Astrocyte (in vitro differentiated cells and primary cell): ENCODE measurements at regions not wholly inside any gene's neighbourhood (a gene's known extent, or its start where the extent isn't known, plus 50 kb on each side); places are given as distances from the start of the nearest gene placed in this dataset.

ENCODE experiments used
- DNase-seq: peaks from one replicate; pipeline ENCODE4 v3.0.0-alpha.2; 2010; ENCODE audit warnings: low read depth
- FAIRE-seq: peaks from 2 replicates; lab custom pipeline; 2011; peaks lifted over from hg19 to GRCh38; lab: Jason Lieb, UNC
- H2AFZ ChIP-seq: 2 replicates; pipeline ENCODE4 v1.6.0; 2012; ENCODE audit warnings: low read depth, low read length, inconsistent platforms
- H3K27ac ChIP-seq: 2 replicates; pipeline ENCODE4 v1.5.1; 2011; ENCODE audit warnings: low read depth, low read length, inconsistent platforms
- H3K27me3 ChIP-seq: 2 replicates; pipeline ENCODE4 v1.6.0; 2011; ENCODE audit warnings: low read length, inconsistent platforms; ENCODE audit not compliant: insufficient read depth
- H3K36me3 ChIP-seq: 2 replicates; pipeline ENCODE4 v1.5.1; 2011; ENCODE audit warnings: low read length, inconsistent platforms; ENCODE audit not compliant: insufficient read depth
- H3K4me1 ChIP-seq: 2 replicates; pipeline ENCODE4 v1.5.1; 2011; ENCODE audit warnings: low read length, inconsistent platforms; ENCODE audit not compliant: insufficient read depth
- H3K4me2 ChIP-seq: 2 replicates; pipeline ENCODE4 v1.6.0; 2012; ENCODE audit warnings: low read length, inconsistent platforms
- H3K4me3 ChIP-seq: 2 replicates; pipeline ENCODE4 v1.5.1; 2011; ENCODE audit warnings: low read depth, mild to moderate bottlenecking, low read length, inconsistent platforms; ENCODE audit not compliant: insufficient read depth
- H3K79me2 ChIP-seq: 2 replicates; pipeline ENCODE4 v1.6.0; 2012; ENCODE audit warnings: mild to moderate bottlenecking, low read length, inconsistent platforms; ENCODE audit not compliant: insufficient read depth
- H3K9ac ChIP-seq: 2 replicates; pipeline ENCODE4 v1.6.0; 2012; ENCODE audit warnings: mild to moderate bottlenecking, low read length, inconsistent platforms
- H3K9me3 ChIP-seq: 2 replicates; pipeline ENCODE4 v1.5.1; 2012; ENCODE audit warnings: low read depth, mild to moderate bottlenecking, low read length, inconsistent platforms; ENCODE audit not compliant: insufficient read depth
- H4K20me1 ChIP-seq: 2 replicates; pipeline ENCODE4 v1.6.0; 2012; ENCODE audit warnings: low read length, inconsistent platforms; ENCODE audit not compliant: insufficient read depth
- H3K27ac Mint-ChIP-seq: one replicate; pipeline ENCODE4 v1.8.0; 2021; ENCODE audit warnings: mild to moderate bottlenecking, mixed read lengths; ENCODE audit not compliant: unreplicated experiment
- H3K27me3 Mint-ChIP-seq: one replicate; pipeline ENCODE4 v1.8.0; 2021; ENCODE audit warnings: low read depth, mixed read lengths; ENCODE audit not compliant: unreplicated experiment
- H3K36me3 Mint-ChIP-seq: one replicate; pipeline ENCODE4 v1.8.0; 2021; ENCODE audit warnings: low read depth, mixed read lengths; ENCODE audit not compliant: unreplicated experiment
- H3K4me1 Mint-ChIP-seq: one replicate; pipeline ENCODE4 v1.8.0; 2021; ENCODE audit warnings: low read depth, mixed read lengths; ENCODE audit not compliant: unreplicated experiment
- H3K4me3 Mint-ChIP-seq: one replicate; pipeline ENCODE4 v1.8.0; 2021; ENCODE audit warnings: mild to moderate bottlenecking, moderate library complexity, mixed read lengths; ENCODE audit not compliant: unreplicated experiment
- H3K9me3 Mint-ChIP-seq: one replicate; pipeline ENCODE4 v1.8.0; 2021; ENCODE audit warnings: mild to moderate bottlenecking, mixed read lengths; ENCODE audit not compliant: unreplicated experiment
- EZH2 ChIP-seq: IDR thresholded peaks from 2 replicates; pipeline ENCODE4 v1.6.1; 2012; ENCODE audit warnings: mild to moderate bottlenecking, low read length, inconsistent platforms; ENCODE audit not compliant: insufficient read depth
- TF ChIP-seq, protein P1 (sequence below): IDR thresholded peaks from 2 replicates; pipeline ENCODE4 v1.5.1; 2011; ENCODE audit warnings: low read depth, mild to moderate bottlenecking, inconsistent platforms, low read length, moderate library complexity; ENCODE audit not compliant: insufficient read depth

- H3K27me3 Mint-ChIP-seq, result peaks cover 43% of the 10 kb centered on the region
- Histone ChIP-seq H3K9ac (no peak overlapping the region), H3K4me2 (no peak overlapping the region), H3K36me3 (no peaks in the 10 kb centered on the region), H3K27me3 (peaks cover 5% of the 10 kb centered on the region), H3K9me3 (peaks cover 2% of the 10 kb centered on the region), H3K27ac (no peak overlapping the region), H3K79me2 (no peaks in the 10 kb centered on the region), H2AFZ (no peak overlapping the region), H3K4me1 (no peaks in the 10 kb centered on the region), H3K4me3 (no peak overlapping the region), H4K20me1 (no peaks in the 10 kb centered on the region)
- FAIRE-seq, result no peak
- TF ChIP-seq, protein P1, sequence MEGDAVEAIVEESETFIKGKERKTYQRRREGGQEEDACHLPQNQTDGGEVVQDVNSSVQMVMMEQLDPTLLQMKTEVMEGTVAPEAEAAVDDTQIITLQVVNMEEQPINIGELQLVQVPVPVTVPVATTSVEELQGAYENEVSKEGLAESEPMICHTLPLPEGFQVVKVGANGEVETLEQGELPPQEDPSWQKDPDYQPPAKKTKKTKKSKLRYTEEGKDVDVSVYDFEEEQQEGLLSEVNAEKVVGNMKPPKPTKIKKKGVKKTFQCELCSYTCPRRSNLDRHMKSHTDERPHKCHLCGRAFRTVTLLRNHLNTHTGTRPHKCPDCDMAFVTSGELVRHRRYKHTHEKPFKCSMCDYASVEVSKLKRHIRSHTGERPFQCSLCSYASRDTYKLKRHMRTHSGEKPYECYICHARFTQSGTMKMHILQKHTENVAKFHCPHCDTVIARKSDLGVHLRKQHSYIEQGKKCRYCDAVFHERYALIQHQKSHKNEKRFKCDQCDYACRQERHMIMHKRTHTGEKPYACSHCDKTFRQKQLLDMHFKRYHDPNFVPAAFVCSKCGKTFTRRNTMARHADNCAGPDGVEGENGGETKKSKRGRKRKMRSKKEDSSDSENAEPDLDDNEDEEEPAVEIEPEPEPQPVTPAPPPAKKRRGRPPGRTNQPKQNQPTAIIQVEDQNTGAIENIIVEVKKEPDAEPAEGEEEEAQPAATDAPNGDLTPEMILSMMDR, result no peak
- TF ChIP-seq EZH2, result no peak
- no peaks in the 10 kb centered on the region for H3K4me1 Mint-ChIP-seq
- H3K9me3 Mint-ChIP-seq, result peaks cover 6% of the 10 kb centered on the region
- H3K36me3 Mint-ChIP-seq, result no peaks in the 10 kb centered on the region
- H3K27ac Mint-ChIP-seq, result no peak overlapping the region
- DNase-seq, result no peak
- no peak overlapping the region for H3K4me3 Mint-ChIP-seq
Measured at GRCh38 chr15:70385711-70386110, 288.0 kb upstream of the TLE3 start.

GRCh38 chr15:70385052-70385451, 287.3 kb upstream of the TLE3 start:
- H2AFZ ChIP-seq, result no peak overlapping the region
- no peak overlapping the region for H3K27ac ChIP-seq
- Mint-ChIP-seq H3K36me3 (no peaks in the 10 kb centered on the region), H3K4me1 (no peaks in the 10 kb centered on the region), H3K9me3 (peaks cover 6% of the 10 kb centered on the region), H3K27ac (no peak overlapping the region), H3K27me3 (peaks cover 47% of the 10 kb centered on the region), H3K4me3 (no peak overlapping the region)
- DNase-seq (no peak), FAIRE-seq (no peak)
- H4K20me1 ChIP-seq, result no peaks in the 10 kb centered on the region
- H3K9ac ChIP-seq, result no peak overlapping the region
- TF ChIP-seq, protein P1, result no peak
- no peak for TF ChIP-seq EZH2
- H3K79me2 ChIP-seq, result no peaks in the 10 kb centered on the region
- H3K4me1 ChIP-seq, result no peaks in the 10 kb centered on the region
- H3K27me3 ChIP-seq, result peaks cover 5% of the 10 kb centered on the region
- no peak overlapping the region for H3K4me2 ChIP-seq
- H3K9me3 ChIP-seq, result peaks cover 2% of the 10 kb centered on the region
- H3K4me3 ChIP-seq, result no peak overlapping the region
- no peaks in the 10 kb centered on the region for H3K36me3 ChIP-seq

- no peak overlapping the region for H3K27ac ChIP-seq
- H3K4me3 Mint-ChIP-seq, result no peak overlapping the region
- FAIRE-seq (no peak), DNase-seq (no peak)
- no peak overlapping the region for H3K27ac Mint-ChIP-seq
- peaks cover 5% of the 10 kb centered on the region for H3K27me3 ChIP-seq
- H2AFZ ChIP-seq, result no peak overlapping the region
- no peak overlapping the region for H3K4me3 ChIP-seq
- no peaks in the 10 kb centered on the region for H3K4me1 ChIP-seq
- H3K9me3 ChIP-seq, result peaks cover 2% of the 10 kb centered on the region
- no peaks in the 10 kb centered on the region for H4K20me1 ChIP-seq
- H3K27me3 Mint-ChIP-seq, result peaks cover 53% of the 10 kb centered on the region
- H3K36me3 Mint-ChIP-seq, result no peaks in the 10 kb centered on the region
- H3K9me3 Mint-ChIP-seq, result peaks cover 6% of the 10 kb centered on the region
- no peaks in the 10 kb centered on the region for H3K36me3 ChIP-seq
- no peaks in the 10 kb centered on the region for H3K79me2 ChIP-seq
- H3K4me1 Mint-ChIP-seq, result peaks cover under 1% of the 10 kb centered on the region
- no peak overlapping the region for H3K9ac ChIP-seq
- TF ChIP-seq EZH2, result no peak
- TF ChIP-seq, protein P1, result no peak
- no peak overlapping the region for H3K4me2 ChIP-seq
Measured at GRCh38 chr15:70383856-70384255, 286.1 kb upstream of the TLE3 start.
